Loucy (cell line): ENCODE measurements at regions not wholly inside any gene's neighbourhood (a gene's known extent, or its start where the extent isn't known, plus 50 kb on each side); places are given as distances from the start of the nearest gene placed in this dataset.

Experiments
- H2AFZ ChIP-seq: fragments of 200-600 bp; sonication (generic); 2 replicates; pipeline ENCODE4 v1.6.0; 2016; ENCODE audit warnings: antibody characterized with exemption, mild to moderate bottlenecking, low read length, moderate library complexity
- H3F3A ChIP-seq: fragments of 200-600 bp; 2 replicates; pipeline ENCODE4 v1.6.0; 2016; ENCODE audit warnings: antibody characterized with exemption, low read depth, mild to moderate bottlenecking
- H3K27me3 ChIP-seq: fragments of 200-600 bp; sonication (generic); 2 replicates; pipeline ENCODE4 v1.6.1; 2014; ENCODE audit warnings: low read length, mild to moderate bottlenecking; ENCODE audit not compliant: insufficient read depth, poor library complexity, severe bottlenecking
- H3K36me3 ChIP-seq: fragments of 200-600 bp; sonication (generic); 2 replicates; pipeline ENCODE4 v1.6.1; 2016; ENCODE audit warnings: low read length; ENCODE audit not compliant: insufficient read depth
- H3K4me1 ChIP-seq: fragments of 200-600 bp; sonication (generic); 2 replicates; pipeline ENCODE4 v1.5.1; 2014; ENCODE audit warnings: low read length, mild to moderate bottlenecking; ENCODE audit not compliant: insufficient read depth, poor library complexity, severe bottlenecking
- H3K4me2 ChIP-seq: fragments of 200-600 bp; sonication (generic); 2 replicates; pipeline ENCODE4 v1.6.0; 2014; ENCODE audit warnings: antibody characterized with exemption, low read length, low read depth, mild to moderate bottlenecking; ENCODE audit not compliant: poor library complexity, severe bottlenecking
- H3K4me3 ChIP-seq: fragments of 200-600 bp; sonication (generic); 2 replicates; pipeline ENCODE4 v1.5.1; 2014; ENCODE audit warnings: low read length, mild to moderate bottlenecking, mixed read lengths; ENCODE audit not compliant: poor library complexity, severe bottlenecking
- H3K79me2 ChIP-seq: fragments of 200-600 bp; sonication (generic); 2 replicates; pipeline ENCODE4 v1.6.1; 2014; ENCODE audit warnings: low read length; ENCODE audit not compliant: insufficient read depth
- H3K9ac ChIP-seq: fragments of 200-600 bp; sonication (generic); 2 replicates; pipeline ENCODE4 v1.6.0; 2014; ENCODE audit warnings: mild to moderate bottlenecking, low read depth, low read length, moderate library complexity; ENCODE audit not compliant: poor library complexity, severe bottlenecking
- H3K9me2 ChIP-seq: fragments of 200-600 bp; sonication (generic); replicated peaks from 2 replicates; pipeline ENCODE4 v1.6.1; 2016; ENCODE audit warnings: low read depth, low read length, mixed read lengths
- H3K9me3 ChIP-seq: fragments of 200-600 bp; sonication (generic); 2 replicates; pipeline ENCODE4 v1.6.1; 2014; ENCODE audit warnings: mild to moderate bottlenecking, antibody characterized with exemption, low read length, low read depth; ENCODE audit not compliant: insufficient read depth
- H4K20me1 ChIP-seq: fragments of 200-600 bp; sonication (generic); 2 replicates; pipeline ENCODE4 v1.6.0; 2014; ENCODE audit warnings: antibody characterized with exemption, low read length, mild to moderate bottlenecking; ENCODE audit not compliant: insufficient read depth, poor library complexity, severe bottlenecking
- CTCF ChIP-seq: fragments of 200-600 bp; sonication (generic); conservative IDR thresholded peaks from 2 replicates; pipeline ENCODE4 v1.5.1; 2014; ENCODE audit warnings: mild to moderate bottlenecking, antibody characterized with exemption, low read length
- EZH2phosphoT487 ChIP-seq: fragments of 200-600 bp; IDR thresholded peaks from 2 replicates; pipeline ENCODE4 v1.6.1; 2018; ENCODE audit warnings: antibody characterized with exemption, mild to moderate bottlenecking, moderate library complexity, borderline replicate concordance

DNA sequence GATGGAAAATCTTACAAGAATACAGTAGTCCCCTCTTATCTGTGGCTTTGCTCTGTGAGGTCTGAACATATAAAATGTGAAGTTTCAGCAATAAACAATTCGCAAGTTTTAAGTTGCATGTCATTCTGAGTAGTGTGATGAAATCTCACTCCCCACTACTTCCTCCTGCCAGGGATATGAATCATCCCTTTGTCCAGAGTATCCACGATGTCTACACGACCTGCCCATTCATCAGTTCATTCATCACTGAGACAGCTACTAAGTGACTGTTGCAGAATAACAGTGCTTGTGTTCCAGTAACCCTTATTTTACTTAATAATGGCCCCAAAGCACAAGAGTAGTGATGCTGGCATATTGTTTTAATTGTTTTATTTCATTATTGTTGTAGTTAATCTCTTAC lies 489.2 kb upstream of the UBE2E2 start:
- Histone ChIP-seq H3K79me2 (no peaks in the 10 kb centered on the region), H3K4me2 (no peak overlapping the region), H3F3A (no peaks in the 10 kb centered on the region), H4K20me1 (no peaks in the 10 kb centered on the region), H3K9me3 (no peaks in the 10 kb centered on the region; the same call in 1 of the 2 replicates), H3K4me3 (no peak overlapping the region), H3K27me3 (no peaks in the 10 kb centered on the region), H3K9me2 (no peaks in the 10 kb centered on the region), H3K36me3 (no peaks in the 10 kb centered on the region), H3K9ac (no peak overlapping the region), H2AFZ (no peak overlapping the region), H3K4me1 (no peaks in the 10 kb centered on the region)
- TF ChIP-seq CTCF: no peak
- TF ChIP-seq EZH2phosphoT487: no peak

GRCh38 chr3:22714749-22715148 lies 488.4 kb upstream of the UBE2E2 start:
- Histone ChIP-seq H3K9ac (no peak overlapping the region), H3K9me2 (no peaks in the 10 kb centered on the region), H3F3A (no peaks in the 10 kb centered on the region), H3K4me1 (no peaks in the 10 kb centered on the region), H3K4me2 (no peak overlapping the region), H3K79me2 (no peaks in the 10 kb centered on the region), H2AFZ (no peak overlapping the region), H3K36me3 (no peaks in the 10 kb centered on the region), H3K27me3 (no peaks in the 10 kb centered on the region), H3K4me3 (no peak overlapping the region), H3K9me3 (no peaks in the 10 kb centered on the region; the same call in 1 of the 2 replicates), H4K20me1 (no peaks in the 10 kb centered on the region)
- TF ChIP-seq EZH2phosphoT487 (no peak), CTCF (no peak)

DNA sequence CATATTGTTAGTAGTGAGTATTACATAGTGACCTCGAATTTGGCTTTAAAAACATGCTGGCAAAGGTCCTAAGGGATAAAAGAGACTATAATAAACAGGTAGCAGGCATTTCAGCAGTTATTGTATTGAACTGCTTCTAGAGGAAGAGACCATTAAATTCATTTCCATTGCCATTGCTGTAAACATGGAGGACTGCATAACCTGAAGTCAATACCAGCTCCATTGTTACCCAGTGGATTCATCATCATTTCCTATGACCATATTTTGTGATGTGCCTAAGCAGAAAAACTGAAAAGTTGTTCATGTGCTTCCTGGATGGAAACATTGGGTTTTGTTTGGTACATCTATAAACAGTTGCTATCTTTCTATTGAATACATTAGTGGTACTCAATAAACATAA lies 482.5 kb upstream of the UBE2E2 start:
- H3F3A ChIP-seq: no peaks in the 10 kb centered on the region
- no peak overlapping the region for H2AFZ ChIP-seq
- no peaks in the 10 kb centered on the region for H3K79me2 ChIP-seq
- no peaks in the 10 kb centered on the region for H3K4me1 ChIP-seq
- no peaks in the 10 kb centered on the region for H3K27me3 ChIP-seq
- no peaks in the 10 kb centered on the region; the same call in 1 of the 2 replicates for H3K9me3 ChIP-seq
- no peaks in the 10 kb centered on the region for H4K20me1 ChIP-seq
- no peaks in the 10 kb centered on the region for H3K36me3 ChIP-seq
- TF ChIP-seq CTCF (no peak), EZH2phosphoT487 (no peak)
- no peak overlapping the region for H3K4me3 ChIP-seq
- no peak overlapping the region for H3K4me2 ChIP-seq
- H3K9me2 ChIP-seq: no peaks in the 10 kb centered on the region
- H3K9ac ChIP-seq: no peak overlapping the region
